Neural progenitor cell (in vitro differentiated cells): ENCODE measurements at regions not wholly inside any gene's neighbourhood (a gene's known extent, or its start where the extent isn't known, plus 50 kb on each side); places are given as distances from the start of the nearest gene placed in this dataset.

Experiments used
- EZH2 ChIP-seq: fragments of 200-600 bp; sonication (generic); IDR thresholded peaks from 2 replicates; pipeline ENCODE4 v1.6.1; 2017; ENCODE audit warnings: antibody characterized with exemption, mild to moderate bottlenecking, moderate library complexity
- EZH2phosphoT487 ChIP-seq: fragments of 200-600 bp; sonication (generic); IDR thresholded peaks from 2 replicates; pipeline ENCODE4 v1.6.1; 2017; ENCODE audit warnings: antibody characterized with exemption
- TF ChIP-seq, protein P1 (sequence below): fragments of 200-600 bp; sonication (generic); IDR thresholded peaks from 2 replicates; pipeline ENCODE4 v1.5.1; 2017; ENCODE audit warnings: antibody characterized with exemption, mild to moderate bottlenecking

DNA sequence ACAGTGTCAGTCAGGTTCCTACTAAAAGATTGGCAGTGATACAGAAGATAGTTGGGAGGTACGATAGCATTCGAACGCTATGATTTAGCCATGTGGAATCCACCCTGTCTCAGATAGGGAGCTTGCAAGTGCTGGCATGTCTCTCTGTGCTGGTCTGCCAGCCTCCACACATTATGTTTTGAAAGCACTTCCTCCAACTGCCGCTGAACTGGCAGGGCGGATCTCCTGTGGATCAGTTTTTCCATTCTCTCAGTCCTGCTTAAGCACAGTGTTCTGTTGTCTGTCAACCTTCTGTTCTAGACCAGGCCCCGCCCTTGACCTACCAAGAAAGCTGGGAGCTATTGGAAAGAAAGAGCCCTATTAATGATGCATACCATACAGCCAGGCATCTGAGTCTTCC, 65.5 kb upstream of the PALMD start:
- TF ChIP-seq, protein P1, sequence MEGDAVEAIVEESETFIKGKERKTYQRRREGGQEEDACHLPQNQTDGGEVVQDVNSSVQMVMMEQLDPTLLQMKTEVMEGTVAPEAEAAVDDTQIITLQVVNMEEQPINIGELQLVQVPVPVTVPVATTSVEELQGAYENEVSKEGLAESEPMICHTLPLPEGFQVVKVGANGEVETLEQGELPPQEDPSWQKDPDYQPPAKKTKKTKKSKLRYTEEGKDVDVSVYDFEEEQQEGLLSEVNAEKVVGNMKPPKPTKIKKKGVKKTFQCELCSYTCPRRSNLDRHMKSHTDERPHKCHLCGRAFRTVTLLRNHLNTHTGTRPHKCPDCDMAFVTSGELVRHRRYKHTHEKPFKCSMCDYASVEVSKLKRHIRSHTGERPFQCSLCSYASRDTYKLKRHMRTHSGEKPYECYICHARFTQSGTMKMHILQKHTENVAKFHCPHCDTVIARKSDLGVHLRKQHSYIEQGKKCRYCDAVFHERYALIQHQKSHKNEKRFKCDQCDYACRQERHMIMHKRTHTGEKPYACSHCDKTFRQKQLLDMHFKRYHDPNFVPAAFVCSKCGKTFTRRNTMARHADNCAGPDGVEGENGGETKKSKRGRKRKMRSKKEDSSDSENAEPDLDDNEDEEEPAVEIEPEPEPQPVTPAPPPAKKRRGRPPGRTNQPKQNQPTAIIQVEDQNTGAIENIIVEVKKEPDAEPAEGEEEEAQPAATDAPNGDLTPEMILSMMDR: no peak
- TF ChIP-seq EZH2phosphoT487 (no peak), EZH2 (no peak)
